HCT116 (cell line): ENCODE measurements at regions not wholly inside any gene's neighbourhood (a gene's known extent, or its start where the extent isn't known, plus 50 kb on each side); places are given as distances from the start of the nearest gene placed in this dataset.

Experiments used
- CEBPB ChIP-seq: IDR thresholded peaks from 2 replicates; pipeline ENCODE4 v1.6.1; 2012; ENCODE audit warnings: low read depth
- CTCF ChIP-seq, 3 experiments: fragments of 200-600 bp in 1 of 3; sonication (generic) in 1 of 3; IDR thresholded peaks in 2 of 3; conservative IDR thresholded peaks in 1 of 3; 2 replicates each; pipeline ENCODE4 v1.5.1; 2012 to 2017; ENCODE audit warnings: low read depth in 2 of 3, low read length in 2 of 3, antibody characterized with exemption in 1 of 3, borderline replicate concordance in 1 of 3, control low read depth in 1 of 3, mild to moderate bottlenecking in 1 of 3, mixed read lengths in 1 of 3, mixed run types in 1 of 3, moderate library complexity in 1 of 3; ENCODE audit not compliant: insufficient read depth in 1 of 3
- ELF1 ChIP-seq: IDR thresholded peaks from 2 replicates; pipeline ENCODE4 v1.6.1; 2012; ENCODE audit warnings: low read depth, borderline replicate concordance
- EZH2phosphoT487 ChIP-seq: fragments of 200-600 bp; IDR thresholded peaks from 2 replicates; pipeline ENCODE4 v1.6.1; 2018; ENCODE audit warnings: antibody characterized with exemption, borderline replicate concordance
- MAX ChIP-seq: IDR thresholded peaks from 2 replicates; pipeline ENCODE4 v1.6.1; 2012
- POLR2A ChIP-seq: IDR thresholded peaks from 2 replicates; pipeline ENCODE4 v1.7.0; 2011; ENCODE audit warnings: borderline replicate concordance; ENCODE audit not compliant: insufficient read depth, insufficient read length; ENCODE audit errors: extremely low read depth
- SIN3A ChIP-seq: IDR thresholded peaks from 2 replicates; pipeline ENCODE4 v1.6.1; 2012; ENCODE audit warnings: low read depth
- SP1 ChIP-seq: IDR thresholded peaks from 2 replicates; pipeline ENCODE4 v1.6.1; 2012; ENCODE audit warnings: low read depth
- SRF ChIP-seq: IDR thresholded peaks from 2 replicates; pipeline ENCODE4 v1.6.1; 2012; ENCODE audit warnings: low read depth
- ZNF274 ChIP-seq: fragments of 200-500 bp; sonication (Bioruptor generic); IDR thresholded peaks from 2 replicates; pipeline ENCODE4 v1.6.1; 2014; ENCODE audit warnings: mild to moderate bottlenecking, low read depth, low read length, inconsistent platforms

GRCh38 chr12:83190631-83191390, 504.1 kb downstream of the TMTC2 start:
- TF ChIP-seq SP1 = no peak
- no peak for TF ChIP-seq ELF1
- TF ChIP-seq MAX = no peak
- TF ChIP-seq SRF = no peak
- no peak for TF ChIP-seq CTCF (IDR thresholded peaks at IDR 0.05 in 2 of 3, conservative IDR thresholded peaks at IDR 0.05 in 1 of 3; ENCODE audit: borderline replicate concordance in 1 of 3, insufficient read depth in 1 of 3, low read depth in 2 of 3, low read length in 2 of 3)
- no peak for TF ChIP-seq POLR2A
- no peak for TF ChIP-seq ZNF274
- no peak for TF ChIP-seq CEBPB
- TF ChIP-seq SIN3A = no peak
- no peak for TF ChIP-seq EZH2phosphoT487
